Hematopoietic multipotent progenitor cell treated with erythropoietin and hydrocortisone succinate and interleukin-3 and kit ligand, for 4 days (in vitro differentiated cells): ENCODE measurements at regions not wholly inside any gene's neighbourhood (a gene's known extent, or its start where the extent isn't known, plus 50 kb on each side); places are given as distances from the start of the nearest gene placed in this dataset.

Experiments used
- DNase-seq: peaks from one replicate; pipeline ENCODE4 v3.0.0-alpha.2; 2015

DNA sequence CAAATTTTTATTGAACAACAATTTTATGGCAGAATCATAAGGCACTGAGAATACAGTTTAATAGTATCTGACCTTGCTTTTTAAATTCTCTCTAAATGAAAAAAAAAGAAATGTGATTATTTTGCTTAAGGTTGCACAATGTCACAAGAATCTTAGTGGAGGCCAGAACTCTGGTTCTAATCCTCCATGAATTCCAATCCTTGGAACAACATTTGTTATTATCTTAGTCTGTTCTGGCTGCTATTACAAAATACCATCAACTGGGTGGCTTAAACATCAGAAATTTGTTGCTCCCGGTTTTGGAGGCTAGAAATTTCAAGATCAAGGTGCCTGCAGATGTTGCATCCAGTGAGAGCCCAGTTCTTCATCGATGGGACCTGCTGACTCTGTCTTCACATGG is 158.2 kb upstream of the POM121L12 start:
- DNase-seq, result no peak

DNA sequence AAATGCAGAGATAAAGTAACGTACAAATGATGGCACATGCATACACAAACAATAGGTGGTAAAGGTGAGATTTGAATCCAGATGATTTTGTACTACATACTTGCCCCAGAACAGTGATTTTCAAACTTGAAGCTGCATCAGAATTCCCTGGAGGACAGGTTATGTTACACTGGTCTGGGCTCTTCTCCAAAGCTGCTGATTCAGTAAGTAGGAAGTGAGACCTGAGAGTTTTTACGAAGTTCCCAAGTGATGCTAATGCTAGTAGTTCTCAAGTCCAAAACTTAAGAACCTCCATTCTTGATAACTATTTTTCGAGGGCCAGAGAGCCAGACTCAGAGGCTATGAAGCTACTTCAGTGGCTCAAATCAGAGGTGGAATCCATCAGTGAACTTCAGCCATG is 159.0 kb upstream of the POM121L12 start:
- no peak for DNase-seq

DNA sequence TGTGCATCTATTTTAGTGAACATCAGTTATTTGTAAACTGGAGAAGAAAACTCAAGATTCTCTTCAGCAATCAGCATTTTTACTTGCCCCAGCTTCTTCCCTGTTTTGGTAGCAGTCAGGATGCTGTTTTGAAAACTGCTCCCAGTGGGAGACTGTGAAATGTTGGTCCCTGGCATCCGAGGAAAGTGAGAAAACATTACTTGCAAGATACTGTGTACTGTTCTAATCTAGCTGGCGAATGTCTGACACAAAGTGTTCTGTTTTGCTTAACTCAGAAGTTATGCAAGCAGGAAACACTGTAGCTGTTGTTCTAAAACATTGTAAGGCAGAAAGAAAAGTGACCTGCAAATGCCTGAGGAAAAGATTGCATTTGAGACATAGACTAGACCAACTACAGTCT is 171.8 kb upstream of the POM121L12 start:
- DNase-seq, result no peak

DNA sequence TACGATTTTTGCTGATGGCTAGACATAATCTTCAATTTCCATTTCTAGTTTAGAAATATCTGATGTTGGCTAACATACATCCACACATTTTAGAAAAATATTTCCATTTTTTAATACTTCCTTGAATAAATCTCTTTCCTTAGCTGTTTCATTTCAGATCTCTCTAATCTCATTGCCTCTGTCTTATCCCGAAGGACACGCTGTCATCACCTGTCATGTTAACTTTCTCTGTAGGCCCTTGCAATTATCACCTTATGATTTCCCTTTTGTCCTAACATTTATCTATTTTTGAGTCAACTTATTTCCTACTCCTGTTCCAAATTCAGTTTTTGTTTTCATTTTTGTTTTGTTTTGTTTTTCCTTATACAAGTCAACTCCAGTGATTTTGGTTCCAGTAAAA is 173.1 kb upstream of the POM121L12 start:
- DNase-seq, result no peak

DNA sequence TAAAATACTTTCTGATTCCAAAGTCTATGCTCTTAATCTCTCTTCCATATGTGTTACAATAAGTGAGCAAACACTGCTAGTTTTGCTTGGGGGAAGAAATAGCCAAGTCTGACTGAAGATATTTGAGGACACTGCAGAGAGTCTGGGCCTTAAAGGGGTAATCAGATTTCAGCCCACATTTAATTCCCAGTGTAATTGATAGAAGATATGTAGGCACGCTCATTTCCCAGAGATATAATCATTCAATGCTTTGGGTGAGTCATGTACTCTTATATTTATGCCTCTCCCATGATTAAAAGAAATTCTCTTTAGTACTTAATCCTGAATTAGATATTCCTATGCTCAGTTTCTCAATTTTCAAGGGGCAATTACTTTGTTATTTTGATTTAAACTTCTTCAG is 178.1 kb upstream of the POM121L12 start:
- no peak for DNase-seq

- no peak for DNase-seq
These were observed 180.8 kb upstream of the POM121L12 start for GRCh38 chr7:52854681-52855080.

DNA sequence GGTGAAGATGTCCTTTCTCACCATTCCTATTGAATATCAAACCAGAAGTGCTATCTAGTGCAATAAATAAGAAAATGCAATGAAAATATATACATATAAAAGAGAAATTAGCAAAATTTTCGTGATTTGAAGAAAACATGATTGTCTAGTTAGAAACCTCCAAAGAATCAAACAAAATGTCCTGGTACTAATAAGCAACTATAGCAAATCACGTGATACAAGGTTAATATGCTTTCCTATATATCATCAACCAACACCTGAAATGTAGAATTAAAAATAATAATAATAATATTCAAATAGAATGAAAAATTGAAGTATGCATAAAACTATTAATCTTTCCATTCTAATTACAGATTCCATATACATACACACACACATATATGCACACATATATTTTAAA is 183.9 kb upstream of the POM121L12 start:
- DNase-seq, result no peak

DNA sequence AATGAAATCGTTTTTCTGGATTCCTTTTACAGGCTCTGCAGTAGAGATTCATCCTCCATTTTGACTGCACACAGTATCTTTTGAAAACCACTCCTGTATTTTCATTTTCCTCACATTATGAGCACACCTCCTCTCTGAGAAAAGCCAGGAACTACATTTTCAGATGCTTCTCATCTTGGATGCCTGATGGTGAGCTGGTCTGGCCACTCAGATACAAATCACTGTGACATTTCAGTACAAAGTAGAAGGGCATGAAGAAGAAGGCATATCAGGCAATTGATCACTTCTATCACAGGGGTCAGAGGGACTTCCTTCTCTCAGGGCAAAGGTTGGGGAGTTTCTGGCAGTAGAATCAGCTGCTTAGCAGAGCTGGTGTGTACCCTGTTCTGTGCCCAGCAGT is 192.0 kb upstream of the POM121L12 start:
- DNase-seq, result no peak

- no peak for DNase-seq
These were observed 193.1 kb upstream of the POM121L12 start for GRCh38 chr7:52842202-52842900.

GRCh38 chr7:52838981-52839411 is 196.4 kb upstream of the POM121L12 start:
- DNase-seq, result no peak

DNA sequence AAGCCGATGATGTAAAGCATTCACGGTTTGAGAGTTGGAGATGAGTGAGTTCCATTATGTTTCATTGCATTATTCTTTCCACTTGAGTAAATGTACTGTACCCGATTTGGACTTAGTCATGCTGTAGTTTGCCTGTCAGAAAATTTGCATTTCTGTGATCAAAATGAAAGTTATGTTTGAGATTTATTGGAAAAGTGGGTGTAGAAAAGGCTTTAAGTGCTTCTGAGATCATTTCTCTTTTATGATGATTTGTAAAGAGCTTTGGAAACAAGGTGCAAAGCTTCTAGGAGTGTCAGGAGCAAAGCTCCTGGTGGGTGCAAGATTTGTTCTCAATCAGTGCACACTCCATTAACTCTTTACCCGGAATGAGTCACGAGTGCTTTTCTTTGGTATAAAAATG is 204.1 kb upstream of the POM121L12 start:
- no peak for DNase-seq

DNA sequence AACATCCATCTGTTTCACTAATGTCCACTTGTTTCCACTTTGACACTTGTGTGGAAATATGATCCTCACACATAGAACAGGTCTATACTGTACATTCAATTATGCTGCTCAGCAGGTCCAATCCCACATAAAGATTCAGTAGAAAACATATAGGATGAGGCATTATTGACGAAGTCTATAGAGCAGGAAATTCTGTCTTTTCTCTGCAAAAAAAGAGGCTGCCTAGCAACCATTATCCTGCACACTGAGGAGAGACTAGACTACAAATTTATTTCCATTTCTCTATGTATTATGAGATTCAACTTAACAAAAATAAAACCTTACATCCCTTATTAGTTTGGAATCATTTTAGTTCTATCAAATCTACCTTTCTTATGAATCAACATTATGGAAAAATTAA is 204.6 kb upstream of the POM121L12 start:
- DNase-seq, result no peak

DNA sequence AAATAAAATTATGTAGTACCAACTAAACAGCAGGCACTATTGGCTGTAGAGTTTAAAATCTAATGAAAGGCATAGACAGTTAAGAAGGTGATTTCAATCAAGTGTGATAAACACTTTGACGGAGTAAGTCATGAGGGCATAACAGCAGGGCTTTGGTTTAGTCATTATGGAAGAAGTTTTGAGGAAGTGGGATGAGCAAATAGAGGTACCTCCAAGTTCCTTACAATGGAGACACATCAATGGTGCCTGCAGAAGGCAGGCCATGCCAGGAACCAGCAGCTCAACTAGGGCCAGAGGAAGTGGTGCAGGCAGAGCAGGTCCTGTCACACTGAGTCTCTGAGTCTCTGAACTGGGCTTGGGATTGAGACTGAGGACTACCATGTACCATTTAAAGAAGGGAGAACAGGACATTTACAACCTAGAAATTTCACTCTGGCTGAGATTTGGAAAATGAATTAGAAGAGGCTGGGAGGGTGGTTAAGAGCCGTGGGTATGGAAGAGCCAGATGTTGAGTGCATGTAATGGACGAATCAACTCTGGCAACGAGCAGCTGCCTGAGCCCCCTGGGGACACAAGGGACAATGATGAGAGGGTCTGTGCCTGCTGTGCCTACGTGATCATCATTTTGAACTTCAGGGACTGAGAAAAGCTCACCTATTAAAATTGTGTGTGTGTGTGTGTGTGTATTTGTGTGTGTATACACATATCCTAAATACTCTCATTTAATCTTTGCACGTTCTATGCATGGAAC is 208.7 kb upstream of the POM121L12 start:
- no peak for DNase-seq

GRCh38 chr7:52825611-52826010 is 209.8 kb upstream of the POM121L12 start:
- no peak for DNase-seq

DNA sequence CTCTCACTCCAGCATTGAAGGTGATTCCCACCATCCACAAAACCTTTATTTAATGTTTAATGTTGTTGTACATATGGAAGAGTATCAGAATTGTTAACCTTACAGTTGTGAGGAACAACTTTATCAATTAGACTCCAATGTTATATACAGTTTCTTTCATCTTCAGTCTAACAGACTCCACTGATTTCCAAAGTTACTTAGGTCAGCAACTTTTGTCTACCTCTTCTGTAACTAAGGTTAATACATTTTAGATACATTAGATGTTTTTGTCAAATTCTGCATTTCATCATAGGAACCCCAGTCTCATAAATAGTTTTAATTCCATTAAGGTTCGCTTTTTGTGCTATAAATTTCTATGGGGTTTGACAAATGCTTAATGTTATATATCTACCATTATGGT is 223.9 kb upstream of the POM121L12 start:
- DNase-seq, result no peak

DNA sequence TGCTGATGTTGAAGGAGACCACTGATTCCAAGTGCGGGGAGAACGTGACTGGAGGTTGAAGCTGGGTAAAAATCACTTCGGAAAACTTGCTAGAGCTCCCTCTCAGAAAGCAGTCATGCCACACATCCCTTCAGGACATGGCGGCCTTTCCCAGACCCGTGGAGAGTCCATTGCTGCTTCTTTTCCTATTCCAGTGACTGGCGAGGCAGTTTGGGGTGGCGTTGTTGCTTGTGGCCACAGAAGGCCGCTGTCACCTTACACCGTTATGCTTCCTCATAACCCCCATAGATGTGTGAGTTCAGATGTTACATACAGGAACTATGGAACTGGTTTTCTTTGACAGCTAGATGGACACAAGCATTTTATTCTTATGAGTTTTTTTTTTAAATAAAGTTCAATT is 235.6 kb upstream of the POM121L12 start:
- no peak for DNase-seq

GRCh38 chr7:52797801-52798200 is 237.6 kb upstream of the POM121L12 start:
- no peak for DNase-seq

GRCh38 chr7:52794621-52795020 is 240.8 kb upstream of the POM121L12 start:
- DNase-seq, result no peak

DNA sequence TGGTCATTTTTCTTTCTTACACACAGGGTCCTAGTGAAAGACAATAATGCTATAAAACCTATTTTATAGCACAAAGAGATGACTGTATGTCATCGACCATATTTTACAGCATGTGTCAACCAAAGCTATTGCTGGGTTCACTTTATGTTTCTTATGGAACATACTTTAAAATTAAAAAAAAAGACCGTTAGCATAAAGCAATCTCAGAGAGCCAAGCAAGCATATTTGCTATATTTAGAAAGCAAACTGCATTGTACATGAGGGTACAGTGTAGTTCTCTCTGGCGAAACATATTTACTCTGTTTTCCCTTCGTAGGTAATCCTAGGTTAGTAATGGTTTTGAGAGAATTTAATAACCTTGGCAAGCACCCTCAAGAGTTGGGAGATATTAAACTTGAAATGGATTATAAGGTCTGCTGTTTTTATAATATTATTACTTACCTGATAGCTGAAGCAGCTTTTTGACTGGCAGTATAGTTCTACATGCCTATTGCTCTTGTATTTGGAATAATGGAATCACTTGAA is 244.2 kb upstream of the POM121L12 start:
- DNase-seq, result no peak

DNA sequence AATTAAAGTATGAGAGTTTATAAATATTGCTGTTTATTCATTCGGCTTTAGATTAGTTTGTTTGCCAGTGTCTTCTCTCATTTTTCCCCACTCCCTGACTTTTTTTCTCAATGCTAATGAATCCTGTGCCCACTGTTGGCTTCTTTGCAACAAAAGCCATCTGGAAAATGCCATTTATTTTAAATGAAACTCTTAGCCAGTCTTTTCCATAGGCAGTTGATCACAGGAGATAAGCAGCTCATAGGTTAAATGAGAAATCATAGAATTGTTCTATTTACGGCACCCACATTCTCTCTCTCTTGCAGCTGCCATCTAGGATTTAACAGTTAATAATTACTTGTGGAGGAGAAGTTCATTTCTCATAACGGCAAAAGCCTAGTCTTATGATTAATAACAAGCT is 249.3 kb upstream of the POM121L12 start:
- DNase-seq, result no peak

DNA sequence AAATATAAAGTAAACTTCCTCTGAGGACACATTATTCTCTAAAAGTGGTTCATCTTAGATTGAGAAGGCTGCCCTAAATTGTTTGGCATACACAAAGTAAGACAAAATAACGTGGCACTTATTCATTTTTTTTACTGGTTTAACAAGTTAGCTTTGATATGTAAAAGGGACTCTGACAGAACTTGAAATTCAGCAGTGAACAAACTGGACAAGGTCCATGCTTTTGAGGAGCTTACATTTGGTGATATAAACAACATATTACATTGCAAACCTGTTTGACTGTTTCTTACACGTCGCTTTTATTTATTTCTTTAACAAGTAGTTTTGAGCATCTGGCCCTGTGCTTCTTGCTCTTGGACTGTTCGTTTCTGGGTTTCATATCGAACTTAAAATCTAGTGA is 253.1 kb upstream of the POM121L12 start:
- no peak for DNase-seq

DNA sequence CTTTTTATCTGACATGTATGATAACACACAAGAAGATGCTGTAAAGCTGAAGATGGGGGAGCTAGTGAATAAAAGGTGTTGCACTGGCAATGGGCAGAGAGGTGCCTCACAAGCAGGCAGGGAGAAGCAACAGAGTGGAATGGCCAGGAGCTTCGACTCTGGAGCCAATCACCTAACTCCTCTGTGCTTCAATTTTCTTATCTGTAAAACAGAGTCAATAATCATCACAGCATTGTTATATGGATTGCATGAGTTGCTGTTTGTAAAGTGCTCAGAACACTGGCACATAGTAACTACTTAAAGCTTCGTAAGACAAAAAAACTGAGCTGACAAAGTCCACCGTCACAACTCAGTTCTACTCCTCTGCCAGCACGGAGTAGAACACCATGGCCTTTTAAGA is 254.2 kb upstream of the POM121L12 start:
- DNase-seq, result no peak

GRCh38 chr7:52779004-52779403 is 256.4 kb upstream of the POM121L12 start:
- DNase-seq, result no peak

DNA sequence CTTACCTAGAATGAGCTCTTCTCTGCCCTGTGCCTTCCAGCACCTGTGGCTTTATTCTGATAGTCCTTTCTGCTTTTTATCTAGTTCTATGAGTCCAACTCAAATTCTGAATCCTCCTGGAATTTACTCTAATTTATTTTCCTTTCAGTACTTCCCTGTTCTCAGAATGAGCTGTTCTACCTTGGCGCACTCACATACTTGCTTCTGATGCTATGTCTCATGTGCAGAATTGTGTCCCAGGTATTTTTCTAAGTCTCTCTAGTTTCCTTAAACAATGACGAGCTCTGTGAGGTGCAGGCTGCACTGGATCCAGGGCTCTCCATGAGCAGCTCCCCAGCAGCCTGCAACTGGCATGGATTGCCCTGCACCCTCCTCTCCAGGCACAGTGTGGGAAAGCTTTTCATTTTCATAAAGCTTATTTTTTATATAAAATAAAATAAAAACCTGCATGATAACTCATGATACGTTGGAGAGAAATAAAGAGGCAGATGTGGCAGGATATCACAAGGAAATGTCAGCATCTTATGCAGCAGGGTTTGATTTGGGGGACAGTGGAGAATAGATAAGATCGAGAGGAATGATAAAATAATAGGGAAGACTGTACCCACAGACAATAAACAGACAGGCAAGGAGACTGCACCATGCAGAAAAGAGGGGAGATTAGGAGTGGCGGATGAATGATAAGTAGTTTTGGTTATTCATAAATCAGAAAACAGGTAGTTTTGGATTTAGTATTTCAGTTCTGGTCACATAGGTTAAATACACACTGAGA is 258.2 kb upstream of the POM121L12 start:
- DNase-seq, result no peak
